Dedifferentiated amniotic fluid mesenchymal stem cell (primary cell): ENCODE measurements at regions not wholly inside any gene's neighbourhood (a gene's known extent, or its start where the extent isn't known, plus 50 kb on each side); places are given as distances from the start of the nearest gene placed in this dataset.
"Not testable (repeated sequence)": the region's sequence is repeated elsewhere in the genome, so short reads cannot be mapped to it uniquely, and the experiment has no call there.

Experiments
- DNase-seq: peaks from one replicate; pipeline ENCODE4 v3.0.0-alpha.2; 2016; ENCODE audit errors: extremely low spot score

- no peak for DNase-seq
Observed at GRCh38 chr22:44650806-44651205, 51.2 kb upstream of the PRR5 start.

DNA sequence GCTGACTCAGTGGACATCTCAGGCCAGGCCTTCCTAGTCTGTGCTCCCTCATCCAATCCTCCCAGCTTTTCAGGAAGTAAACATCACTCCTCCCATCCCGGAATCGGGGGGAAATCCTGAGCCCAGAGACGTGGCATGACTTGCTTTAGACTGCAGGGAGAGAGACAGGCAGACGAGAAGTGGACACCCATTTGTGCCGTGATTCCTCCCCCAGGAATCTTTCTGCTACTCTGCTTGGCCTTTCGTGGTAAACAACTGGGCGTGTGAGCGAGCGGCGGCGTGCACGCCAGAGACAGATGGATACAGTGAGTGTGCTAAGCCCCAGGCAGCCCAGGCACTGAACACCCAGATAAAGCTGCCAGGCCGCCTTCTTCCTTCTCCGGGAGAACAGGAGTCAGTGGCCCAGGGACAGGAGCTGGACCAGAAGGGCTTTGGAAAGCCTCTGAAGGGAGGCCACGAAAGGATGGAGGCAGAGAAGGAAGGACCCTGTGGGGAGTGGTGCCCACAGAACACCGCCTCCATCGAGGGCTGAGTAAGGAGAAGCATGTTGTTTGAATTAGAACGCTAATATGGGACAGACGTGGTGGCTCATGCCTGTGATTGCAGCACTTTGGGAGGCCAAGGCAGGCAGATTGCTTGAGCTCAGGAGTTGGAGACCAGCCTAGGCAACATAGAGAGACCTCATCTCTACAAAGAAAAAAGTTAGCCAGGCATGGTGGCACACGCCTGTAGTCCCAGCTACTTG is 53.0 kb upstream of the PRR5 start:
- peak; percentile 91 for DNase-seq

GRCh38 chr22:44648085-44648820 is 53.8 kb upstream of the PRR5 start:
- peak; percentile 38 for DNase-seq

DNA sequence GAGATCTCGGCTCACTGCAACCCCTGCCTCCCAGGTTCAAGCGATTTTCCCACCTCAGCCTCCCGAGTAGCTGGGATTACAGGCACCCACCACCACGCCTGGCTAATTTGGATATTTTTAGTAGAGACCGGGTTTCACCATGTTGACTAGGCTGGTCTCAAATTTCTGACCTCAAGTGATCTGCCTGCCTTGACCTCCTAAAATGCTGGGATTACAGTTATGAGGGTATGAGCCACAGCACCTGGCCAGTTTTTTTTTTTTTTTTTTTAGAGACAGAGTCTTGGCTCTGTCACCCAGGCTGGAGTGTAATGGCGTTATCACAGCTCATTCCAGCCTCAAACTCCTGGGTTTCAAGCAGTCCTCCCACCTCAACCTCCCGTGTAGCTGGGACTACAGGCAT is 54.9 kb upstream of the PRR5 start:
- DNase-seq = no peak

DNA sequence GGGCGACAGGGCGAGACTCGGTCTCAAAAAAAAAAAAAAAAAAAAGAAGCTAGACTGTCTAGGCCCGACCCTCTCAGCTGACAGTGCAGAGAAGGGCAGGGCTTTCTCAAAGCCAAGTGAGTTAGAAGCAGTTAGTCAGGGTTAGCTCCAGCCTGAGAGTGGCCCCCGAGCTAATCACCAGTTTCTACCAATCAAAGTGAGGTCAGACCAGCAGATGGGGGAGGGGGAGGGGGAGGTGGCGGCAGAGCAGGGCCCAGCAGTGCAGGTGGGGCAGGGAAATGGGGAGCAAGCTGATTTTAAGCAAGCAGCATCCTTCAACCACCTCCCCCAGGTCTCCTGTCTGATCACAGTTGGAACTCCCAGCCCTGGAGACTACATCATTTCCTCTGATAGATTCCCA is 55.3 kb upstream of the PRR5 start:
- no peak for DNase-seq

DNA sequence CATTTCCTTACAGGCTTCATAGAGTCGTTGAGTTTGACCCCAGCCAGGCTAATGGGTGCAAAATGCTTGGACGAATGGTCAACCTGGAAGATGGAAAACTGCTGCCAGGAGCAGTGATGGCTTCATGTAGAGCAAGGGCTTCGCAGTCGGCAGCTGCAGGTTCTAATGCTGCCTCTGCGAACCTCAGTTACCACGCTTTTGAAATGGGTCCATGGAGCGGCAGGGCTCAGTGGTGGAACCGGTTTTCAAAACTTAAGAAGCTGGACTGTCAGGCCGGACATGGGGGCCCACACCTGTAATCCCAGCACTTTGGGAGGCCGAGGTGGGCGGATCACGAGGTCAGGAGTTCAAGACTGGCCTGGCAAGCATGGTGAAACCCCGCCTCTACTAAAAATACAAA is 55.9 kb upstream of the PRR5 start:
- no peak for DNase-seq

GRCh38 chr22:44645531-44645930 is 56.5 kb upstream of the PRR5 start:
- DNase-seq = no peak

DNA sequence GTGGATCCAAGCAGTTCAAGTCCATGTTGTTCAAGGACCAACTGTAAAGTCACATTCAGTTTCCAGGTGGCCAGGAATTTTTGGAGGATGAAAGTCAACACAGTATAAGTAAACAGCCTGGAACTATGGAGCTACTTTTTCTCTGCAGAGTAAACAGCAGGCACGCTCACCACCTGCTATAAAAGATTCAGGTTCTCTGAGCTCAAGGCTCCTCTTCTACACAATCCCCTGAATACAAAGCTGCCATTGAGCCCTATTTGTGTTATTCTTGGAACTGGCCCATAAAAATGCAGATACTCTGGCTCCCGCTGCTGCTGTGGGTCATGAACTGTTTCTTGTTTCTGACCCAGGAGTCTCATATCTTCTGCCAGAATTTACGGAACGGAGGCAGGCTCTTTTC is 56.9 kb upstream of the PRR5 start:
- no peak for DNase-seq

GRCh38 chr22:44643526-44644101 is 58.4 kb upstream of the PRR5 start:
- not testable (repeated sequence) for DNase-seq

DNA sequence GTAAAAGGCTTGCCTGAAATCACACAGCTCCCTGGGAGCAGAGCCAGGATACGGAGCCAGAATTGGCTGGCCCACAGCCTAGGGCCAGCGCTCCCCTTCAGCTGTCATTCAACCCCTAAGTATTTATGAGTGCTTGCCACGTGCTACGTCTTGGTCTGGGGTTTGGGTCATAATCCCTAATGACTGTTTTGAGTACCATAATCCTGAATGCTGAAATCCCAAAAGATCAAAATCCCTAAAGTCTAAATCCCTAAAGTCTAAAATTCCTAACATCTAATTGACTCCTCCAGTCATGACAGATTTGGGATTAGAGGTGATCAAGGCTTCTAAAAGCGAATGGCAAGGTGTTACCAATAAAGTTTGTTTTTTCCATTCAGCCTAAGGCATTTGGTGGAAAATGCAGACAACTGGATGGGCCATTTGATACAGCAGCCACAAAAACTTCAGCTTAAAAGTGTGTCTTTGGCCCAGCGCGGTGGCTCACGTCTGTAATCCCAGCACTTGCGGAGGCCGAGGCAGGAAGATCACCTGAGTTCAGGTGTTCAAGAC is 59.8 kb upstream of the PRR5 start:
- no peak for DNase-seq

- no peak for DNase-seq
Observed at GRCh38 chr22:44640618-44641155, 61.3 kb upstream of the PRR5 start.

- no peak for DNase-seq
Observed at GRCh38 chr22:44639891-44640617, 62.0 kb upstream of the PRR5 start.

DNA sequence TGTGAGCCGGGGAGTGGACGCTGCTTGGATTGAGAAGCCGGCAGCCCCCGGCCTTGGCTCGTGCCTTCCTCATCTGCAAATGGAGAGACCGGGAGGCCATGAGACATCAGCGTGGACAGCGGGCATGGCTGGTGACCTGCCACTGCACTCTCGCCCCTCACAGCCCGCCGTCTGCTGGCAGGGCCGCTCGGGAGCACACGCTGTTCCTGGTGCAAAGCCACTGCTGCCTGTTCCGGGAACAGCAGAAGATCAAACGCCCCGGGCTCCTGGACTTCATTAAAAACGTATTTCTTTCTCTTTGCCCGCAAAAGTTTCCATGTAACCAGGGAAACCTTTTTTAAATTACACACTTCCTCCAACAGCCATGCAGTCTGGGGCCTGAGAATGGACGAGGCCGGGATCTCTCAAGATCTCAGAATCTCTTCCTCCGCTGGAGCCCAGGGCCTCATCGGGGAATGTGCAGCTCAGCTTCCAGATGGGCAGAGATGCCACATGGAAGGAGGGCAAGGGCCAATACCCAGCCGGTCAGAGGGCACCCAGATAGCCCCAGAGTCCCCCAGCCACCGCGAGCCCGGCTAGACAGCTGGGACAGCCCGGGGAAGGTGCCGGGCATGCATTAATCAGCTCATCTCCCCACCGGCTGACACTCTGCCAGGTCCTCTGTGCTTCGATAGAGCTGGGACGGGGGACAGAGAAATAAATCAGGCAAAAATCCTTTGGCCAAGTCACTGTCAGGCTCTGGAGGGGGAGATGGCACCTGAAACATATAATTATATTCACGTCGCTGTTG is 62.8 kb upstream of the PRR5 start:
- no peak for DNase-seq

DNA sequence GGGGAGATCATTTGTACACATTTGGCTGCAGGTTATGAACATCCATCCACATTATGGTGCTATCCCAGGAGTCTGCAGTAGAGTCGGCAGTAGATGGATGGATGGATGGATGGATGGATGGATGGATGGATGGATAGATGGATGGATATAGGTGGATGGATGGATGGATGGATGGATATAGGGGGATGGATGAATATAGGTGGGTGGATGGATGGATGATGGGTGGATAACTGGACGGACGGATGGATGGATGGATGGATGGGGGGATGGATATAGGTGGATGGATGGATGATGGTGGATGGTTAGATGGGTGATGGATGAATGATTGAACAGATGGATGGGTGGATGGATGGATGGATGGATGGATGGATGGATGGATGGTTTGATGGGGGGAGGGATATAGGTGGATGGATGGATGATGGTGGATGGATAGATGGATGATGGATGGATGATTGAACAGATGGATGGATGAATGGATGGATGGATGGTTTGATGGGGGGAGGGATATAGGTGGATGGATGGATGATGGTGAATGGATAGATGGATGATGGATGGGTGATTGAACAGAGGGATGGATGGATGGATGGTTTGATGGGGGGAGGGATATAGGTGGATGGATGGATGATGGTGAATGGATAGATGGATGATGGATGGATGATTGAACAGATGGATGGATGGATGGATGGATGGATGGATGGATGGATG is 65.3 kb upstream of the PRR5 start:
- not testable (repeated sequence) for DNase-seq

- not testable (repeated sequence) for DNase-seq
Observed at GRCh38 chr22:44635567-44635966, 66.4 kb upstream of the PRR5 start.

- no peak for DNase-seq
Observed at GRCh38 chr22:44634426-44635321, 67.3 kb upstream of the PRR5 start.

- DNase-seq = no peak
Observed at GRCh38 chr22:44633647-44634046, 68.4 kb upstream of the PRR5 start.

DNA sequence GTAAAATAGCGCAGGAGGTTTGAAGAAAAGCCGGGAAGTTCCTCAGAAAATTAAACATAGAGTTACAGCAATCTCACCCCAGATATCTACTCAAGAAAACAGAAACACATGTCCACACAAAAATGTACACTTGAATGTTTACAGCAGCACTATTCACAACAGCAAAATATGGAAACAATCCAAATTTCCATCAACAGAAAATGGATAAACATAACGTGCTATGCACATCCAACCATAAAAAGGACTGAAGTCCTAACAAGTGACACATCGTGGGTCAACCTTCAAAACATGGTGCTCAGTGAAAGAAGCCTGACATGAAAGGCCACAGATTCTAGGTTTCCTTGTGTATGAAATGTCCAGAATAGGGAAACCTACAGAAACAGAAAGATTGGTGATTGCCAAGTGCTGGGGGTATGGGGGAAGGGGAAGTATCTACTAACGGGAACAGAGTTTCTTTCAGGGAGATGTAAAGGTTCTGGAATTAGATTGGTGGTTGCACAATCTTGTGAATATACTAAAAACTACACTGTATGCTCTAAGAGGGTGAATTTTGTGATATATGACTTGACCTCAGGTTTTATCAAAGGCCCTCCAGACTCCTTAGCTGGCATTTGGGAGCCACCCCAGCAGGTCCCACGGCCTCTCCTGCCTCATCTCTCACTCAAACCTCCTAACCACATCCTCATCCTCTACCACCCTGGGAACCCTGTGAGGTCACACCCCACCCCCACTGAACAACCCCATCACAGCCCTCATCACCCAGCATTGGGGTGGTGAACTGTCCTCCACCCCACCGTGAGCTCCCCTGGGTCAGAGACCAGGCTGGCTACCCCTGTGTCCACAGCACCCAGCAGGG is 69.2 kb upstream of the PRR5 start:
- DNase-seq = no peak
